ENCODE measurements at regions not wholly inside any gene's neighbourhood (a gene's known extent, or its start where the extent isn't known, plus 50 kb on each side); places are given as distances from the start of the nearest gene placed in this dataset.

DNA sequence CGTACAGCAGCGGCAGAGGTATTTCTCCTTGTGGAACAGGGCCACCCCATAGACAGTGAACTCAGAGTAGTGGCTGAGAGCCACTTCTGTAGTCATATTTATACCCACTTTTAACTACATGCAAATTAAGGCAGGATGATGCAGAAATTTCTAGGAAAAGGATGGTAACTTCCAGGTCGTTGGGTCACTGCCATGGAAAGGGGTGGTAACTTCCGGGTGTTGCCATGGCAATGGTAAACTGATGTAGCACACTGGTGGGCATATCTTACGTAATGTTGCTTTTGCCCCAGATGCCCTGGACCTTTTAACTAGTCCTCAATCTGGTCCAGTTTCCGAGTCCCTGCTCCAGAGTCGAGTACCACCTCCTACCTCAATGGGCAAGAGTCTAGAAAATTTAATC lies 154.8 kb upstream of the AGA start:
- no peak for DNase-seq
- TF ChIP-seq, protein P1, sequence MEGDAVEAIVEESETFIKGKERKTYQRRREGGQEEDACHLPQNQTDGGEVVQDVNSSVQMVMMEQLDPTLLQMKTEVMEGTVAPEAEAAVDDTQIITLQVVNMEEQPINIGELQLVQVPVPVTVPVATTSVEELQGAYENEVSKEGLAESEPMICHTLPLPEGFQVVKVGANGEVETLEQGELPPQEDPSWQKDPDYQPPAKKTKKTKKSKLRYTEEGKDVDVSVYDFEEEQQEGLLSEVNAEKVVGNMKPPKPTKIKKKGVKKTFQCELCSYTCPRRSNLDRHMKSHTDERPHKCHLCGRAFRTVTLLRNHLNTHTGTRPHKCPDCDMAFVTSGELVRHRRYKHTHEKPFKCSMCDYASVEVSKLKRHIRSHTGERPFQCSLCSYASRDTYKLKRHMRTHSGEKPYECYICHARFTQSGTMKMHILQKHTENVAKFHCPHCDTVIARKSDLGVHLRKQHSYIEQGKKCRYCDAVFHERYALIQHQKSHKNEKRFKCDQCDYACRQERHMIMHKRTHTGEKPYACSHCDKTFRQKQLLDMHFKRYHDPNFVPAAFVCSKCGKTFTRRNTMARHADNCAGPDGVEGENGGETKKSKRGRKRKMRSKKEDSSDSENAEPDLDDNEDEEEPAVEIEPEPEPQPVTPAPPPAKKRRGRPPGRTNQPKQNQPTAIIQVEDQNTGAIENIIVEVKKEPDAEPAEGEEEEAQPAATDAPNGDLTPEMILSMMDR (IDR thresholded peaks at IDR 0.05), result no peak
- intact Hi-C loops (cut with DNase I), result no loop called here
- no peak overlapping the region for H3K4me3 ChIP-seq
- no peaks in the 10 kb centered on the region for H3K27me3 ChIP-seq
- H3K36me3 ChIP-seq, result no peaks in the 10 kb centered on the region
- no peaks in the 10 kb centered on the region for H3K9me3 ChIP-seq
- no peak overlapping the region for H3K27ac ChIP-seq
- H3K4me1 ChIP-seq, result no peaks in the 10 kb centered on the region
- ATAC-seq, result no peak

DNA sequence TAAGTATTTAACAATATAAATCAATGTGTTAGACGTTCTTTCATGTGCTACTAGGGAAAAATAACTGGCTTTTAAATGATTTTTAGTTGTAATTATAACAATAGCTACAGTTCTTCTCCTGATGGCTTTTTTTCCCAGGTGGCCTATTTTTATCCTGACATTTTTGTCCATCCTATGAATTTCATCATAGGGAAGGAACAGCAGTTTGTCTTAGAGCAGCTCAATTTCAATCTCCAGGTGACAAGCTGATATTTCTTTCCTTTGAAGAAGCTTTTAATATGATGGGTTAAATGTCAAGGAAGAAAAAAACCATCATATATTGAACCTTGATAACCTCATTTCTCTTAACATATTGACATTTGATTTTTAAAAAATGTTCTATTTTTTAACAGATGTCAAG lies 163.0 kb upstream of the AGA start:
- H3K36me3 ChIP-seq, result no peaks in the 10 kb centered on the region
- intact Hi-C loops (cut with DNase I), result no loop called here
- no peaks in the 10 kb centered on the region for H3K4me1 ChIP-seq
- no peak overlapping the region for H3K4me3 ChIP-seq
- peaks cover 0 to 4% of the 10 kb centered on the region in 2 donors for H3K9me3 ChIP-seq
- DNase-seq (no peak), ATAC-seq (no peak)
- H3K27me3 ChIP-seq, result no peaks in the 10 kb centered on the region
- TF ChIP-seq, protein P1 (IDR thresholded peaks at IDR 0.05), result no peak
- no peak overlapping the region for H3K27ac ChIP-seq

DNA sequence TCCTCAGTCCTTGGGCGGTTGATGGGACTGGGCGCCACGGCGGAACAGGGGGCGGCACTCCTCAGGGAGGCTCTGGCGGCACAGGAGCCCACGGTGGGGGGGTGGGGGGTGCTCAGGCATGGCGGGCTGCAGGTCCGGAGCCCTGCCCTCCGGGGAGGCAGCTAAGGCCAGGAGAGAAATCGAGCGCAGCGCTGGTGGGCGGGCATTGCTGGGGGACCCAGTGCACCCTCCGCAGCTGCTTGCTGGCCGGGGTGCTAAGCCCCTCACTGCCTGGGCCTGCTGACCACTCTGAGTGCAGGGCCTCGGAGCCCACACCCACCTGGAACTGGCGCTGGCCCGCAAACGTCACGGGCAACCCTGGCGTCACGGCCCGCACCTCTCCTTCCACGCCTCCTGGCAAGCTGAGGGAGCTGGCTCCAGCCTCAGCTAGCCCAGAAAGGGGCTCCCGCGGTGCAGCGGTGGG lies 164.9 kb upstream of the AGA start:
- Histone ChIP-seq H3K4me3 (no peak overlapping the region), H3K27me3 (no peaks in the 10 kb centered on the region), H3K36me3 (no peaks in the 10 kb centered on the region), H3K4me1 (no peaks in the 10 kb centered on the region), H3K27ac (no peak overlapping the region), H3K9me3 (peaks cover 0 to 4% of the 10 kb centered on the region in 2 donors)
- ATAC-seq (no peak), DNase-seq (peak in 1 of 4 donors; percentile 63)
- TF ChIP-seq, protein P1 (IDR thresholded peaks at IDR 0.05), result no peak
- intact Hi-C loops (cut with DNase I), result no loop called here

DNA sequence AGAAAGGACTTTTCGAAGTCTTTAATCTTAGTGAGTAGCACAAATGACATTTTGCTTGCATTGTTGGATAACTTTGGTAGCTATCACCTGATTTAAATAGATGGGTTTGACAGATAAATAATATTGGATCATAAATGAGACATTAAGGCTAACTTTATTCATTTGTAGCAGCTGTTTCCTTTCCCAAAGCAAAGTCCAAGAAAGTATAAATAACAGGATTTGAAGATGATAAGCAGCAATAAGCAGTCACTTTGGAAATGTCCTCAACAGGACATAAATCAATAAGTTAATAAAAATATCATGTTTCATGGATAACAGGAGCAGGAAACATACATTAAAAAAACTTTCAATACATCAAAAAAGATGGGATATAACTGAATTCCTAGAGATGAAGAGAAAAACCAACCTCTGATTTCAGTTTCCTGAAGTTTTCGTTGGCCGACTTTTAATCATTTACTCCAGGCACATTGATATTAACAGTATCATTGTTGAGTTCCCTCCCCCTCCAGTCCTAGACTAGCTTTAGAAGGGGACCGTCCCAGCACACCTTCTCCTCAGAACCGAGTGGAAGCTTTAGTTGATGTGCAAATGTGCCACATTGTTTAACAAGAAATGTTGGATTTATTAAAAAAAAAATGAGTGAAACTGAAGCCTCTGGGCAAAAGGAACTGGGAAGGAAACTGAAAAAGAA lies 169.9 kb upstream of the AGA start:
- no peak overlapping the region for H3K4me3 ChIP-seq
- no peaks in the 10 kb centered on the region for H3K27me3 ChIP-seq
- no peaks in the 10 kb centered on the region for H3K36me3 ChIP-seq
- ATAC-seq, result no peak
- intact Hi-C loops (cut with DNase I), result no loop called here
- peaks cover 0 to 3% of the 10 kb centered on the region in 2 donors for H3K9me3 ChIP-seq
- H3K4me1 ChIP-seq, result no peaks in the 10 kb centered on the region
- no peak overlapping the region for H3K27ac ChIP-seq
- TF ChIP-seq, protein P1 (IDR thresholded peaks at IDR 0.05), result no peak
- DNase-seq, result no peak

DNA sequence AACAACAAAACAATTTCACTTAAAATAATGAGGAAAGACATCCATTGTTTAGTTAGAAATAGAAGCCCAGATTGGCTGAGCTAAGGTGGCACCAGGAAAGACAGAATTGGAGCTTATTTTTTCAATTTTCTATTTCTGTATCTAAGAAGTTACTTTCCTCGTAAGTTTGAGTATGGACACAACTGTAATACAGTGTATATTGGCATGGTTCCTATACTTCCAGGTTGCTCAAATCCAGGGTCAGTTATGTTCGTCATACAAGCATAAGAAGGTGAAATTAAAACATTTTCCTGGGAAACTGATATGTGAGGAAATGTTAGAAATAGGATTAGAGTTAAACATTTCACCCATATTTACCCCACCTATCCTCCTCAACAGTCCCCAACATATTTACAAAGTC lies 170.4 kb upstream of the AGA start:
- TF ChIP-seq, protein P1 (IDR thresholded peaks at IDR 0.05), result no peak
- intact Hi-C loops (cut with DNase I), result no loop called here
- Histone ChIP-seq H3K36me3 (no peaks in the 10 kb centered on the region), H3K4me1 (no peaks in the 10 kb centered on the region), H3K27ac (no peak overlapping the region), H3K4me3 (no peak overlapping the region), H3K27me3 (no peaks in the 10 kb centered on the region), H3K9me3 (no peaks in the 10 kb centered on the region)
- no peak for DNase-seq
- no peak for ATAC-seq
